ENCODE measurements at regions not wholly inside any gene's neighbourhood (a gene's known extent, or its start where the extent isn't known, plus 50 kb on each side); places are given as distances from the start of the nearest gene placed in this dataset.

DNA sequence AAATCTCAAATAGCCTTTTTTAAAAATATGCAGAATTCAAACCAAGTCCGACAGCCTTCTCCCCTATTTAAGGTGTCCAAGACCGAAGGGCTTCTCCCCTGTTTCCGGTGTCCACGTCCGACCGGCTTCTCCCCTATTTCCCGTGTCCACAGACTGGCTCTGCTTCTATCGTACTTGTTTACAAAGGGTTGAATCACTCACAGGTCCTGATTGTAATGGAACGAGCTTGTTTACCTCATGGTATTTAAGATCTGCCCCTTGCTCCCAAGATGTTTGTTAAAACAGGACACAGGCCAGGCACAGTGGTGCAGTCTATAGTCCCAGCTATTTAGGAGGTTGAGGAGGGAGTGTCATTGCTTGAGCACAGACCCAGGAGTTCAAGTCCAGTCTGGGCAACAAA lies 90.4 kb upstream of the ROBO2 start:
- TF ChIP-seq POLR2AphosphoS5 (IDR thresholded peaks at IDR 0.05; ENCODE audit: low read depth, low read length): no peak
- TF ChIP-seq, protein P1, sequence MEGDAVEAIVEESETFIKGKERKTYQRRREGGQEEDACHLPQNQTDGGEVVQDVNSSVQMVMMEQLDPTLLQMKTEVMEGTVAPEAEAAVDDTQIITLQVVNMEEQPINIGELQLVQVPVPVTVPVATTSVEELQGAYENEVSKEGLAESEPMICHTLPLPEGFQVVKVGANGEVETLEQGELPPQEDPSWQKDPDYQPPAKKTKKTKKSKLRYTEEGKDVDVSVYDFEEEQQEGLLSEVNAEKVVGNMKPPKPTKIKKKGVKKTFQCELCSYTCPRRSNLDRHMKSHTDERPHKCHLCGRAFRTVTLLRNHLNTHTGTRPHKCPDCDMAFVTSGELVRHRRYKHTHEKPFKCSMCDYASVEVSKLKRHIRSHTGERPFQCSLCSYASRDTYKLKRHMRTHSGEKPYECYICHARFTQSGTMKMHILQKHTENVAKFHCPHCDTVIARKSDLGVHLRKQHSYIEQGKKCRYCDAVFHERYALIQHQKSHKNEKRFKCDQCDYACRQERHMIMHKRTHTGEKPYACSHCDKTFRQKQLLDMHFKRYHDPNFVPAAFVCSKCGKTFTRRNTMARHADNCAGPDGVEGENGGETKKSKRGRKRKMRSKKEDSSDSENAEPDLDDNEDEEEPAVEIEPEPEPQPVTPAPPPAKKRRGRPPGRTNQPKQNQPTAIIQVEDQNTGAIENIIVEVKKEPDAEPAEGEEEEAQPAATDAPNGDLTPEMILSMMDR (IDR thresholded peaks at IDR 0.05): no peak
- TF ChIP-seq, protein P2, sequence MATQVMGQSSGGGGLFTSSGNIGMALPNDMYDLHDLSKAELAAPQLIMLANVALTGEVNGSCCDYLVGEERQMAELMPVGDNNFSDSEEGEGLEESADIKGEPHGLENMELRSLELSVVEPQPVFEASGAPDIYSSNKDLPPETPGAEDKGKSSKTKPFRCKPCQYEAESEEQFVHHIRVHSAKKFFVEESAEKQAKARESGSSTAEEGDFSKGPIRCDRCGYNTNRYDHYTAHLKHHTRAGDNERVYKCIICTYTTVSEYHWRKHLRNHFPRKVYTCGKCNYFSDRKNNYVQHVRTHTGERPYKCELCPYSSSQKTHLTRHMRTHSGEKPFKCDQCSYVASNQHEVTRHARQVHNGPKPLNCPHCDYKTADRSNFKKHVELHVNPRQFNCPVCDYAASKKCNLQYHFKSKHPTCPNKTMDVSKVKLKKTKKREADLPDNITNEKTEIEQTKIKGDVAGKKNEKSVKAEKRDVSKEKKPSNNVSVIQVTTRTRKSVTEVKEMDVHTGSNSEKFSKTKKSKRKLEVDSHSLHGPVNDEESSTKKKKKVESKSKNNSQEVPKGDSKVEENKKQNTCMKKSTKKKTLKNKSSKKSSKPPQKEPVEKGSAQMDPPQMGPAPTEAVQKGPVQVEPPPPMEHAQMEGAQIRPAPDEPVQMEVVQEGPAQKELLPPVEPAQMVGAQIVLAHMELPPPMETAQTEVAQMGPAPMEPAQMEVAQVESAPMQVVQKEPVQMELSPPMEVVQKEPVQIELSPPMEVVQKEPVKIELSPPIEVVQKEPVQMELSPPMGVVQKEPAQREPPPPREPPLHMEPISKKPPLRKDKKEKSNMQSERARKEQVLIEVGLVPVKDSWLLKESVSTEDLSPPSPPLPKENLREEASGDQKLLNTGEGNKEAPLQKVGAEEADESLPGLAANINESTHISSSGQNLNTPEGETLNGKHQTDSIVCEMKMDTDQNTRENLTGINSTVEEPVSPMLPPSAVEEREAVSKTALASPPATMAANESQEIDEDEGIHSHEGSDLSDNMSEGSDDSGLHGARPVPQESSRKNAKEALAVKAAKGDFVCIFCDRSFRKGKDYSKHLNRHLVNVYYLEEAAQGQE (IDR thresholded peaks at IDR 0.05; ENCODE audit: insufficient read depth in 1 of 2, low read depth in 2 of 2, low read length in 1 of 2): no peak

All from Panc1 (cell line).